B cell (primary cell): ENCODE measurements at regions not wholly inside any gene's neighbourhood (a gene's known extent, or its start where the extent isn't known, plus 50 kb on each side); places are given as distances from the start of the nearest gene placed in this dataset.

Experiments used
- CTCF ChIP-seq: fragments of 200-600 bp; IDR thresholded peaks from one replicate; pipeline ENCODE4 v1.8.0; 2022; ENCODE audit warnings: antibody characterized with exemption, mild to moderate bottlenecking
- EZH2 ChIP-seq: IDR thresholded peaks from 2 replicates; pipeline ENCODE4 v1.6.1; 2012; ENCODE audit warnings: borderline replicate concordance, low read depth, mild to moderate bottlenecking, moderate library complexity, low read length; ENCODE audit not compliant: insufficient read depth, poor library complexity, severe bottlenecking

- TF ChIP-seq CTCF = no peak
- TF ChIP-seq EZH2 = no peak
Measured at GRCh38 chr11:122487669-122488068, 167.9 kb upstream of the UBASH3B start.
